Brain microvascular endothelial cell (primary cell): ENCODE measurements at regions not wholly inside any gene's neighbourhood (a gene's known extent, or its start where the extent isn't known, plus 50 kb on each side); places are given as distances from the start of the nearest gene placed in this dataset.

ENCODE experiments used
- DNase-seq: peaks from one replicate; pipeline ENCODE4 v3.0.0-alpha.2; 2020
- H3K27ac ChIP-seq: fragments of 250-450 bp; sonication (Bioruptor Pico); 2 replicates; pipeline ENCODE4 v1.5.1; 2020; ENCODE audit warnings: mild to moderate bottlenecking, moderate library complexity
- H3K27me3 ChIP-seq: fragments of 250-450 bp; sonication (Bioruptor Pico); replicated peaks from 2 replicates; pipeline ENCODE4 v1.5.1; 2020; ENCODE audit warnings: mild to moderate bottlenecking
- H3K36me3 ChIP-seq: fragments of 250-450 bp; sonication (Bioruptor Pico); replicated peaks from 2 replicates; pipeline ENCODE4 v1.5.1; 2020; ENCODE audit warnings: mild to moderate bottlenecking
- H3K4me3 ChIP-seq: 2 replicates; pipeline ENCODE4 v1.5.1; 2011; ENCODE audit warnings: low read depth, mild to moderate bottlenecking, control low read depth, low read length, moderate library complexity
- in situ Hi-C: cut with HindIII; loops from 2 replicates; pipeline ENCODE4 v1.10.0; 2017; ENCODE audit warnings: low sequenced_read_pairs, low pct_ligation_motif_present
- TF ChIP-seq, protein P1 (sequence below): IDR thresholded peaks from 2 replicates; pipeline ENCODE4 v1.5.1; 2011; ENCODE audit warnings: low read depth, mild to moderate bottlenecking, moderate library complexity, low read length, control low read depth, inconsistent platforms; ENCODE audit errors: missing control alignments

DNA sequence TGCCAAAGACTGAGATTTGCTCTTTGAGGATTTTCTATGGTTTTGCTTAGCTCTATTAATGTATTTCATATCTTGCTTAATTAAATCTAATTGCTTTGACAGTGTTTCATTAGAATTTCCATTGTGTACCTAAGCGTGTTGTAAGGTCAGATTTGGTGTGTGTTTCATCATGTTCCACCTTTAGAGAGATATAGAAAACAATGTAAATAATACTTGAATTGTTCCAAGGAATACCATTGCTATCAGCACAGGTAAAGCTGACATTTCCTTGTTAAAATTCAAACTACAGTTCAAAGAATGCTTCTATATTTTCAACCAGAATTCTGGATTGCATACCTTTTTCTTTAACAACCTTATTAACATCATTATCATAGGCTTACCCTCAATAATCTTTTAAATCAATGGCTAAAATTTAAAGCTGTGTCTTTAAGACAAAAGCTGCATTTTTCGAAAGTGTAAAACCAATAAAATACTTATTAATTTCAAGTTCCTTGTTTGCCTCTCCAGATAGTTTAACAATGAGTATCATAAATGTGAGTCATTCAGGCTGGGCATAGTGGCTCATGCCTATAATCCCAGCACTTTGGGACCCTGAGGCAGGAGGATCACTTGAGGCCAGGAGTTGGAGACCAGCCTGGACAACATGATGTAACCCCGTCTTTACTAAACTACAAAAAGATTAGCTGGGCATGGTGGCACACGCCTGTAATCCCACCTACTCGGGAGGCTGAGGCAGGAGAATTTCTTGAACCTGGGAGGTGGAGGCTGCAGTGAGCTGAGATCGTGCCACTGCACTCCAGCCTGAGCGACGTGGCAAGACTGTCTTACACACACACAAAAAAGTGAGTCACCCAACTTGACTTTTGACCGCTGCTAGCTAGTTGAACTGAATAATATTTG lies 188.0 kb upstream of the PKDCC start:
- no peak overlapping the region for H3K4me3 ChIP-seq
- H3K27ac ChIP-seq, result peak overlapping the region; percentile 55
- DNase-seq, result peak; percentile 64
- TF ChIP-seq, protein P1, sequence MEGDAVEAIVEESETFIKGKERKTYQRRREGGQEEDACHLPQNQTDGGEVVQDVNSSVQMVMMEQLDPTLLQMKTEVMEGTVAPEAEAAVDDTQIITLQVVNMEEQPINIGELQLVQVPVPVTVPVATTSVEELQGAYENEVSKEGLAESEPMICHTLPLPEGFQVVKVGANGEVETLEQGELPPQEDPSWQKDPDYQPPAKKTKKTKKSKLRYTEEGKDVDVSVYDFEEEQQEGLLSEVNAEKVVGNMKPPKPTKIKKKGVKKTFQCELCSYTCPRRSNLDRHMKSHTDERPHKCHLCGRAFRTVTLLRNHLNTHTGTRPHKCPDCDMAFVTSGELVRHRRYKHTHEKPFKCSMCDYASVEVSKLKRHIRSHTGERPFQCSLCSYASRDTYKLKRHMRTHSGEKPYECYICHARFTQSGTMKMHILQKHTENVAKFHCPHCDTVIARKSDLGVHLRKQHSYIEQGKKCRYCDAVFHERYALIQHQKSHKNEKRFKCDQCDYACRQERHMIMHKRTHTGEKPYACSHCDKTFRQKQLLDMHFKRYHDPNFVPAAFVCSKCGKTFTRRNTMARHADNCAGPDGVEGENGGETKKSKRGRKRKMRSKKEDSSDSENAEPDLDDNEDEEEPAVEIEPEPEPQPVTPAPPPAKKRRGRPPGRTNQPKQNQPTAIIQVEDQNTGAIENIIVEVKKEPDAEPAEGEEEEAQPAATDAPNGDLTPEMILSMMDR, result no peak
- in situ Hi-C loops, result loop anchor here (25.0 kb wide), 1 partner anchor 227 kb away; no protein-coding TSS in a partner anchor
- H3K27me3 ChIP-seq, result no peaks in the 10 kb centered on the region
- no peaks in the 10 kb centered on the region for H3K36me3 ChIP-seq

DNA sequence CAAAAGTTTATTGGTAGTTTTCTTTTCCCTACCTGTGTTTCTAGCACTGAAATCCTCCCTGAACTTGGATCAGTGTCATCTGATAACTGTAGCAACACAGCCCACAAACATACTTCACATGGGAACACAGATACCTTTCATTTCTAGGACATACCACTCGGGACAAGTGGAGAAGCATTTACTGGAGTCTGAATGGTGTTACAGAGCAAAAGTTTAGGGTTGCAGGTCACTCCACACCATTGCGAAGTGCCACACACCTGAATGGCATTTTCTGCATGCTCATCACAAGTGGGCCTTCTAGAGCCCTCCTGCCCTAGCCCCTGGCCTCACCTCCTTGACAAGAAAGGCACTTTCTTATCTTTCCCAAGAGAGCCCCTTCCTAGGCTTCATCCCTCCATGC lies 184.8 kb upstream of the PKDCC start:
- Histone ChIP-seq H3K4me3 (no peak overlapping the region), H3K36me3 (no peaks in the 10 kb centered on the region), H3K27ac (no peak overlapping the region), H3K27me3 (no peaks in the 10 kb centered on the region)
- in situ Hi-C loops, result loop anchor here (25.0 kb wide), 1 partner anchor 224 kb away; no protein-coding TSS in a partner anchor
- TF ChIP-seq, protein P1, result no peak
- no peak for DNase-seq

DNA sequence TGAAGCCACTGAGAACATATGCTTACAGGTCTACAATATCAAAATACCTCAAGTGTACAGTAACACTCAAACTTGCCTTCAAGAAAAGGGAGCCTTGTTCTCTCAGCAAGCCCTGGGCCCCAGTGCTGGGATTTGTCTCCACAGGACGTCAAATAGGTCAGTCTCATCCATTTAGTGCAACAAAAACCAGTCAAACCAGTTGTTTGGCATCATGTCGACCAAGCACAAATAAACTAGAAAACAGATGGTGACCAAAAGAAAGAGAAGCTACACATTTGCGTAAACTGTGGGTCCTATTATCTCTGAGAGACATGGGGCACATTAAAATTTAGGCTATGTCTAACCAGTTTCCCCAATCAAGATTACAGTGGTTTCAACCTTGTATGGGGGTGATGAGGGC lies 182.6 kb upstream of the PKDCC start:
- DNase-seq, result no peak
- Histone ChIP-seq H3K36me3 (no peaks in the 10 kb centered on the region), H3K27ac (no peak overlapping the region), H3K4me3 (no peak overlapping the region), H3K27me3 (no peaks in the 10 kb centered on the region)
- in situ Hi-C loops, result loop anchor here (25.0 kb wide), 1 partner anchor 222 kb away; no protein-coding TSS in a partner anchor
- TF ChIP-seq, protein P1, result no peak

DNA sequence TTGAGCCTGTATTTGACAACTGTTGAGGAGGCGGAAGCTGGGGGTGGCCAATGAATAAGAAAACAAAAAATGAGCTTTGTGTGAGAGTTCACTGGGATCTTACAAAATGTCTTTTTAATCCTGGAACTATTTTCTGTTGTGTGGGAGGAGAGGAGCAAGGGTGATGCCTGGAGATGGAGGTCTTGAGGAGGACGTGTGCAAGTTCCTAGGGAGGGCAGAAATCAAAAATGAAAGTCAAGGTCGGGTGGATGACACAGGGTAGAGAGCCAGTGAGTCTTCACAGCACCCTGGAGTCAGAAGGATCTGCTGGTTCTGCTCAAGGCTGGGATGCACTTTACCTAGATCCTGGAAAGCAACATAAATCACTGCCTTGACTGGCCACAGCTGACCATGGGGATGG lies 180.3 kb upstream of the PKDCC start:
- TF ChIP-seq, protein P1, result no peak
- H3K27ac ChIP-seq, result no peak overlapping the region
- H3K27me3 ChIP-seq, result no peaks in the 10 kb centered on the region
- H3K4me3 ChIP-seq, result no peak overlapping the region
- no peaks in the 10 kb centered on the region for H3K36me3 ChIP-seq
- no peak for DNase-seq
- in situ Hi-C loops, result loop anchor here (25.0 kb wide), 1 partner anchor 220 kb away; no protein-coding TSS in a partner anchor

DNA sequence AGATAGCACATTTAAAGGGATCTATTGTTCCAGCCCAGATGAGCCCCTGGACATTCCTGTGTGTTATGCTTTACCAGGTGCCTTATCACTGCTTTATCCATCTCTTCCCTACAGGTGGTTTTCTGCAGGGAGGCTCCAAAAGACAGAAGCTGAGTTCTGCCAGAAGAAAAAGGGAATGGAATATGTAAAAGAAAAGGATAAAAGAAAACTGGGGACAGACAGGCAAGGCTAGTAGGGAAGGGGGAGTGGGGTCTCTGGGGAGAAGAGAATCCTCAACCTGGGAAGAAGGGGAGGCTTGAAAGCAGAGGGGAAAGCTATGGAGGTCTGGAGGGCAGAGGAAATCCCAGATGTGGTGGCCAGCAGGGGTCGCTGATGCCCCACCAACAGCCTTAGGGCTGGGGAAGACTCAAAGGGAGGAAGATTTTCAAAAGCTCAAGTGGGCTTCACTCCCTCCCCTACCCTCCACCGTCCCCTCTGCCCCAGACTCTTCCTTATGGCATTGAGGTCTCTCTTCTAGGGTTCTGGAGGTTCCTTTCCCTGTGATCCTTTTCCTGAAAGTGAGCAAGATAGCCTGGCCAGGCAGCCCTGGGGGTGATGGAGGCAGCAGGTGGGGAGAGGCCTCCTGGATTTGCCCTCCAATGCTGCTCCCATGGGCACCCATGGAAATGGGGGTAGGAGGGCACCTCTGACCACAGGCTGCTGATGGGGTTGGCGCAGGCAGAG lies 178.1 kb upstream of the PKDCC start:
- Histone ChIP-seq H3K27ac (no peak overlapping the region), H3K36me3 (no peaks in the 10 kb centered on the region), H3K27me3 (no peaks in the 10 kb centered on the region), H3K4me3 (no peak overlapping the region)
- TF ChIP-seq, protein P1, result peak; percentile 85
- peak; percentile 51 for DNase-seq
- in situ Hi-C loops, result loop anchor here (25.0 kb wide), 1 partner anchor 218 kb away; no protein-coding TSS in a partner anchor
